ENCODE measurements at regions not wholly inside any gene's neighbourhood (a gene's known extent, or its start where the extent isn't known, plus 50 kb on each side); places are given as distances from the start of the nearest gene placed in this dataset.
A peak's percentile ranks its signal among the peaks of the same experiment; 100 is the strongest.

GRCh38 chr4:73315091-73315490 is 56.5 kb upstream of the ANKRD17 start:
- no peak overlapping the region for H2BK5ac ChIP-seq (ENCODE audit: low read depth, low read length)
- no peak overlapping the region for H3K18ac ChIP-seq (ENCODE audit: extremely low read depth, low read length)
- no peaks in the 10 kb centered on the region for H3K23me2 ChIP-seq (ENCODE audit: low read depth, low read length)
- H3K9me3 ChIP-seq (ENCODE audit: insufficient read depth in 2 of 2, low read depth in 1 of 2, low read length in 1 of 2) = peaks cover 7 to 15% of the 10 kb centered on the region in 2 experiments; a peak in 2 of 4 replicates
- no peak overlapping the region for H3K4me3 ChIP-seq (ENCODE audit: extremely low read depth in 1 of 4, insufficient read depth in 2 of 4, low read depth in 3 of 4, low read length in 4 of 4)
- H3K23ac ChIP-seq (ENCODE audit: insufficient read length) = no peak overlapping the region
- H3K79me2 ChIP-seq (ENCODE audit: control insufficient read depth in 1 of 2, insufficient read depth in 2 of 2, low read length in 2 of 2) = no peaks in the 10 kb centered on the region
- TF ChIP-seq POU5F1 (IDR thresholded peaks at IDR 0.05; ENCODE audit: low read depth, low read length) = no peak
- WGBS, 2 experiments (ENCODE audit: extremely low coverage in 1 of 2, insufficient coverage in 1 of 2, insufficient read length in 1 of 2, insufficient replicate concordance in 2 of 2, low coverage in 1 of 2, low lambda C conversion rate in 2 of 2, missing lambda C conversion rate in 1 of 2) = 89% methylated on average over 2 of the region's 2 CpGs; no CpG with 5 or more reads in 1 of the 2 experiments
- no peaks in the 10 kb centered on the region for H3K27me3 ChIP-seq (replicated peaks in 1 of 4; ENCODE audit: control insufficient read depth in 3 of 4, extremely low read depth in 1 of 4, insufficient read depth in 3 of 4, low read length in 3 of 4)
- ChIA-PET CTCF (ENCODE audit: partially characterized antibody) (interaction anchor here (0.9 to 4.3 kb wide), 3 partner anchors 11 to 905 kb away, joined by 3 to 27 read pairs (median 4); no protein-coding TSS in a partner anchor), POLR2A (ENCODE audit: partially characterized antibody) (no interaction called here)
- peak overlapping the region in 1 of 4 experiments; percentile 46; a peak in 1 of 7 replicates for H3K9ac ChIP-seq (replicated peaks in 1 of 4; ENCODE audit: extremely low read depth in 1 of 4, low read depth in 3 of 4, low read length in 3 of 4)
- no peak overlapping the region for H2BK15ac ChIP-seq (ENCODE audit: low read length)
- no peak overlapping the region for H3K14ac ChIP-seq (ENCODE audit: insufficient read length)
- H2BK120ac ChIP-seq (replicated peaks; ENCODE audit: low read depth, low read length) = no peak overlapping the region
- no peak overlapping the region for H3K56ac ChIP-seq (replicated peaks; ENCODE audit: insufficient read length, low read depth, low read length)
- no peak overlapping the region for H3K4me2 ChIP-seq (ENCODE audit: insufficient read depth in 1 of 2, low read depth in 2 of 2, low read length in 2 of 2)
- H2BK20ac ChIP-seq (ENCODE audit: low read length) = no peak overlapping the region
- H2AK5ac ChIP-seq (ENCODE audit: low read depth, low read length) = no peak overlapping the region
- peaks cover 0 to 3% (median 0%) of the 10 kb centered on the region in 4 experiments; a peak in 2 of 8 replicates for H3K36me3 ChIP-seq (ENCODE audit: control insufficient read depth in 2 of 4, insufficient read depth in 4 of 4, low read length in 3 of 4)
- no peak overlapping the region for H2AFZ ChIP-seq (ENCODE audit: low read length)
- no peak overlapping the region for H4K8ac ChIP-seq (ENCODE audit: extremely low read depth, insufficient read depth, low read length)
- H4K91ac ChIP-seq (replicated peaks; ENCODE audit: insufficient read length, low read length) = no peak overlapping the region
- DNase-seq (ENCODE audit: low read depth in 1 of 2, low spot score in 2 of 2) (no peak), FAIRE-seq (no peak)
- no peak overlapping the region for H3K4ac ChIP-seq (replicated peaks; ENCODE audit: insufficient read length, low read depth, low read length)
- no peak overlapping the region for H2BK12ac ChIP-seq (ENCODE audit: low read depth, low read length)
- H3K4me1 ChIP-seq (replicated peaks in 1 of 4; ENCODE audit: control insufficient read depth in 3 of 4, insufficient read depth in 4 of 4, low read length in 3 of 4) = no peaks in the 10 kb centered on the region
- no peaks in the 10 kb centered on the region for H3K79me1 ChIP-seq (ENCODE audit: low read depth, low read length)
- no peak overlapping the region for H3K27ac ChIP-seq (ENCODE audit: low read depth, low read length)
- H4K5ac ChIP-seq (ENCODE audit: insufficient read length, low read depth, low read length) = no peak overlapping the region
- no peaks in the 10 kb centered on the region for H4K20me1 ChIP-seq (replicated peaks in 1 of 2; ENCODE audit: control insufficient read depth in 1 of 2, insufficient read depth in 2 of 2, low read length in 2 of 2)
